ENCODE measurements at regions not wholly inside any gene's neighbourhood (a gene's known extent, or its start where the extent isn't known, plus 50 kb on each side); places are given as distances from the start of the nearest gene placed in this dataset.

GRCh38 chr10:24035761-24036160, 173.2 kb upstream of the KIAA1217 start:
- TF ChIP-seq POLR2AphosphoS5 (IDR thresholded peaks at IDR 0.05; ENCODE audit: low read depth, low read length) (no peak), RAD21 (IDR thresholded peaks at IDR 0.05; ENCODE audit: low read depth) (no peak), REST (IDR thresholded peaks at IDR 0.05; ENCODE audit: low read depth) (no peak), ZFX (IDR thresholded peaks at IDR 0.05) (no peak)
